Calu3 (cell line): ENCODE measurements at regions not wholly inside any gene's neighbourhood (a gene's known extent, or its start where the extent isn't known, plus 50 kb on each side); places are given as distances from the start of the nearest gene placed in this dataset.

Experiments
- BruUV-seq: library from RNA; stranded (reverse); fragments of 400-500 nt; replicated peaks from 2 replicates; lab custom pipeline; 2021; lab: Mats Ljungman, UMichigan
- CTCF ChIA-PET: fragments of 300-600 bp; sonication (Branson Sonifier 250); formaldehyde crosslinking; loops from one replicate; lab custom pipeline; 2022; ENCODE audit warnings: antibody characterized with exemption; lab: Charles Lee
- DNase-seq: peaks from one replicate; pipeline ENCODE4 v3.0.0; 2022
- H3K27ac Mint-ChIP-seq: one replicate; pipeline ENCODE4 v1.8.0; 2022; ENCODE audit warnings: mixed read lengths; ENCODE audit not compliant: unreplicated experiment
- H3K27me3 Mint-ChIP-seq: one replicate; pipeline ENCODE4 v1.8.0; 2022; ENCODE audit warnings: mixed read lengths; ENCODE audit not compliant: unreplicated experiment
- H3K36me3 Mint-ChIP-seq: one replicate; pipeline ENCODE4 v1.8.0; 2022; ENCODE audit warnings: mild to moderate bottlenecking, moderate library complexity, mixed read lengths; ENCODE audit not compliant: insufficient read depth, unreplicated experiment
- H3K4me1 Mint-ChIP-seq: one replicate; pipeline ENCODE4 v1.8.0; 2022; ENCODE audit warnings: mild to moderate bottlenecking, low read depth, mixed read lengths; ENCODE audit not compliant: unreplicated experiment
- H3K4me3 Mint-ChIP-seq: one replicate; pipeline ENCODE4 v1.8.0; 2022; ENCODE audit warnings: mild to moderate bottlenecking, low read depth, moderate library complexity, mixed read lengths; ENCODE audit not compliant: unreplicated experiment
- H3K9me3 Mint-ChIP-seq: one replicate; pipeline ENCODE4 v1.8.0; 2022; ENCODE audit warnings: low read depth, mixed read lengths; ENCODE audit not compliant: unreplicated experiment
- CTCF ChIP-seq: fragments of 200-600 bp; IDR thresholded peaks from one replicate; pipeline ENCODE4 v1.8.0; 2022; ENCODE audit warnings: antibody characterized with exemption; ENCODE audit not compliant: unreplicated experiment
- intact Hi-C: fragments of 100-400 bp; cut with micrococcal nuclease; formaldehyde crosslinking; loops from one replicate; pipeline ENCODE4 v1.10.0; 2022; ENCODE audit not compliant: unreplicated experiment

- no peak for TF ChIP-seq CTCF
- intact Hi-C loops = no loop called here
- Mint-ChIP-seq H3K4me3 (no peak overlapping the region), H3K36me3 (no peaks in the 10 kb centered on the region), H3K27me3 (no peaks in the 10 kb centered on the region), H3K9me3 (no peaks in the 10 kb centered on the region), H3K4me1 (no peaks in the 10 kb centered on the region), H3K27ac (no peak overlapping the region)
- BruUV-seq = no TSS peak
- DNase-seq = no peak
- CTCF ChIA-PET = no interaction called here
Observed at GRCh38 chr1:78250201-78250600, 204.4 kb downstream of the GIPC2 start.

DNA sequence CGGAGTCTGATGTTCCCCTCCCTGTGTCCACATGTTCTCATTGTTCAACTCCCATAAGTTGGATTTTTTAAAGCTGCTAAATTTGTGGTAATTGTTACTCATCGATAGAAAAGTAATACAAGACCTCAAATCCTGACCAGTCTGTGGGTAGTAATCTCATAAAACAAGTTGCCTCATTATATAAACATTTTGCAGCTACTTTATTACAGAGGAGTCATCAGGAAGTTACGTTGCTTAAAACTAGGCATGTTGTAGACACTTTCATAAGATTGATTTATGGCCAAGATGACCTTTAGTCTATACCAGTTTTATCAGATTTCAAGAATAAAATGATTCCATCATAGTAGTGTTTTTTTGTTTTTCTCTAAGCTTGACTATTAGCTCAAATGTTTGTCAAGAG is 208.8 kb downstream of the GIPC2 start:
- no peaks in the 10 kb centered on the region for H3K9me3 Mint-ChIP-seq
- BruUV-seq = no TSS peak
- H3K27ac Mint-ChIP-seq = no peak overlapping the region
- H3K27me3 Mint-ChIP-seq = no peaks in the 10 kb centered on the region
- TF ChIP-seq CTCF = no peak
- no peak for DNase-seq
- H3K4me3 Mint-ChIP-seq = no peak overlapping the region
- H3K36me3 Mint-ChIP-seq = no peaks in the 10 kb centered on the region
- H3K4me1 Mint-ChIP-seq = no peaks in the 10 kb centered on the region
- intact Hi-C loops = no loop called here
- CTCF ChIA-PET = no interaction called here

DNA sequence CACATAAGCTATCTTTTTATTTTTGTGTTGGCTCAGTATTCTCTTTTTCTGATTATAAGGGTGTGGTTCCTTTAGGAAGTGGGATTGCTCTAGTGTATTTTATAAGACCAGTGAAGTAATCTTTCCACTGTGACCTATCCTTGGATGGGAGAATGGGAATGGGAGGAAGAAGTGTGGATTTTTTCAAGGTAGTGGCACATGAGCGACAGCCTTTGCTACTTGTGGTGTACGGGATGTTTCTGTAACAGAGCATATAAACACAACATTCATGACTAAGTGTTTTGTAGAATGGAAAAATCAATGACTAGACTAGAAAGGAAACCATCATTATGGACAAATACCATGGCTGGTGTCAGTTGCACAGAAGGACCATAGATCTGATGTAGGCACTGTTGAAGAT is 209.6 kb downstream of the GIPC2 start:
- H3K27ac Mint-ChIP-seq = no peak overlapping the region
- BruUV-seq = no TSS peak
- no peak overlapping the region for H3K4me3 Mint-ChIP-seq
- intact Hi-C loops = no loop called here
- CTCF ChIA-PET = interaction anchor here (0.6 to 0.8 kb wide), 2 partner anchors 16 to 70 kb away, joined by 3 to 5 read pairs; no protein-coding TSS in a partner anchor
- no peak for TF ChIP-seq CTCF
- no peak for DNase-seq
- no peaks in the 10 kb centered on the region for H3K27me3 Mint-ChIP-seq
- H3K9me3 Mint-ChIP-seq = no peaks in the 10 kb centered on the region
- no peaks in the 10 kb centered on the region for H3K36me3 Mint-ChIP-seq
- no peaks in the 10 kb centered on the region for H3K4me1 Mint-ChIP-seq

GRCh38 chr1:78255846-78256245 is 210.1 kb downstream of the GIPC2 start:
- H3K27me3 Mint-ChIP-seq = no peaks in the 10 kb centered on the region
- no peaks in the 10 kb centered on the region for H3K4me1 Mint-ChIP-seq
- CTCF ChIA-PET = interaction anchor here (0.6 to 0.8 kb wide), 3 partner anchors 16 to 69 kb away, joined by 3 to 5 read pairs (median 4); no protein-coding TSS in a partner anchor

More at GRCh38 chr1:78255846-78256245, 210.1 kb downstream of the GIPC2 start:
- Mint-ChIP-seq H3K36me3 (no peaks in the 10 kb centered on the region), H3K4me3 (no peak overlapping the region), H3K27ac (no peak overlapping the region), H3K9me3 (no peaks in the 10 kb centered on the region)
- no TSS peak for BruUV-seq
- intact Hi-C loops = no loop called here
- no peak for DNase-seq
- TF ChIP-seq CTCF = no peak
